ENCODE measurements at regions not wholly inside any gene's neighbourhood (a gene's known extent, or its start where the extent isn't known, plus 50 kb on each side); places are given as distances from the start of the nearest gene placed in this dataset.

DNA sequence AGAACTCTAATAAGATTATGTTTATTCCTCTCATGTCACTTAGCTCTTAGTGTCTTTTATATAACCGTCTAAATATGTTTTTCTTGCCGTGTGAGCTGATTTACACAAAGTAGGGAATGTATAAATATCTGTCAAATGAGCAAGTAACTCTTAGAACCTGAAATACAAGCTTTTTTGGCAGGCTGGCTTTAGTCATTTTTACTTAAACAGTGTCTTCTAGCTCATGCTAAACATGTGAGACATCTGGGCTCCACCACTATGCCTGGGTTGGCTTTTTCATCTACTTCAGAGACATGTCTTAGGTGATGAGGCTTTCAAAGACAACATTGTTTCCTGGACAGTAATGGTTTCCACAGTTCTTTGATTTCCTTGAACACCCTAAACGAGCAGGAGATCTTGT, 137.2 kb upstream of the ZNF608 start:
- TF ChIP-seq, protein P1, sequence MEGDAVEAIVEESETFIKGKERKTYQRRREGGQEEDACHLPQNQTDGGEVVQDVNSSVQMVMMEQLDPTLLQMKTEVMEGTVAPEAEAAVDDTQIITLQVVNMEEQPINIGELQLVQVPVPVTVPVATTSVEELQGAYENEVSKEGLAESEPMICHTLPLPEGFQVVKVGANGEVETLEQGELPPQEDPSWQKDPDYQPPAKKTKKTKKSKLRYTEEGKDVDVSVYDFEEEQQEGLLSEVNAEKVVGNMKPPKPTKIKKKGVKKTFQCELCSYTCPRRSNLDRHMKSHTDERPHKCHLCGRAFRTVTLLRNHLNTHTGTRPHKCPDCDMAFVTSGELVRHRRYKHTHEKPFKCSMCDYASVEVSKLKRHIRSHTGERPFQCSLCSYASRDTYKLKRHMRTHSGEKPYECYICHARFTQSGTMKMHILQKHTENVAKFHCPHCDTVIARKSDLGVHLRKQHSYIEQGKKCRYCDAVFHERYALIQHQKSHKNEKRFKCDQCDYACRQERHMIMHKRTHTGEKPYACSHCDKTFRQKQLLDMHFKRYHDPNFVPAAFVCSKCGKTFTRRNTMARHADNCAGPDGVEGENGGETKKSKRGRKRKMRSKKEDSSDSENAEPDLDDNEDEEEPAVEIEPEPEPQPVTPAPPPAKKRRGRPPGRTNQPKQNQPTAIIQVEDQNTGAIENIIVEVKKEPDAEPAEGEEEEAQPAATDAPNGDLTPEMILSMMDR (IDR thresholded peaks at IDR 0.05), result no peak
- no peak for TF ChIP-seq POLR2A (IDR thresholded peaks at IDR 0.05)

All from lower leg skin (tissue), 3 donors.